ENCODE measurements at regions not wholly inside any gene's neighbourhood (a gene's known extent, or its start where the extent isn't known, plus 50 kb on each side); places are given as distances from the start of the nearest gene placed in this dataset.

DNA sequence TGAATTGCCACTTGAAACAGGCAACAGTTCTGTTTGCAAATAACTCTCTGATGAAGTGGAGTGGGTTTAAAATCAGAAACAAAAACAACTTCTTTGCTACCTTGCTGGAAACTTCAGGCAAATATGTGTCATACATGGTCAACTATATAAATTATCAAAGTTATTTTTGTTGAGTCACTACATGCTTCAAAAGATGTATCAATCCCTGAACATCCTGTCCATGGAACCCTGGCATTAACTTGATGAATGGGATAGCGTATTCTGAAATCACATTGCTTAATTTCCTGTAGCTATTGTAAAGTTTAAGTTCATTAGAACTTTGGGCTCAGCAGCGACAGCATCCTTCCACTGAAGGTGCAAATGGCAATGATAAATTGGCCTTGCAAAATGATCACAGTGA lies 213.6 kb upstream of the MAF start:
- no peaks in the 10 kb centered on the region for H3K27me3 ChIP-seq (replicated peaks; ENCODE audit: insufficient read depth, low read depth, low read length, poor library complexity)
- POLR2A ChIA-PET (ENCODE audit: low non-redundant PET) = no interaction called here
- intact Hi-C loops (cut with micrococcal nuclease; ENCODE audit: unreplicated experiment) = no loop called here
- H3K27ac ChIP-seq (ENCODE audit: low read depth, low read length, poor library complexity, severe bottlenecking) = no peak overlapping the region
- no peaks in the 10 kb centered on the region for H3K36me3 ChIP-seq (ENCODE audit: insufficient read depth, low read length, poor library complexity, severe bottlenecking)
- BruUV-seq (replicated peaks) = no TSS peak
- no peak for TF ChIP-seq CTCF (conservative IDR thresholded peaks at IDR 0.05; ENCODE audit: low read depth, low read length)
- TF ChIP-seq EZH2 (IDR thresholded peaks at IDR 0.05; ENCODE audit: borderline replicate concordance, low read depth, low read length, poor library complexity, severe bottlenecking) = no peak
- CTCF ChIA-PET = no interaction called here
- DNase-seq (ENCODE audit: low spot score) = no peak
- H3K9me3 ChIP-seq (ENCODE audit: low read depth, low read length, poor library complexity, severe bottlenecking) = peaks cover 5% of the 10 kb centered on the region
- no peaks in the 10 kb centered on the region for H3K4me1 ChIP-seq (ENCODE audit: insufficient read depth, low read length, poor library complexity, severe bottlenecking)
- H3K4me3 ChIP-seq (ENCODE audit: low read depth, low read length, poor library complexity, severe bottlenecking) = no peak overlapping the region

DNA sequence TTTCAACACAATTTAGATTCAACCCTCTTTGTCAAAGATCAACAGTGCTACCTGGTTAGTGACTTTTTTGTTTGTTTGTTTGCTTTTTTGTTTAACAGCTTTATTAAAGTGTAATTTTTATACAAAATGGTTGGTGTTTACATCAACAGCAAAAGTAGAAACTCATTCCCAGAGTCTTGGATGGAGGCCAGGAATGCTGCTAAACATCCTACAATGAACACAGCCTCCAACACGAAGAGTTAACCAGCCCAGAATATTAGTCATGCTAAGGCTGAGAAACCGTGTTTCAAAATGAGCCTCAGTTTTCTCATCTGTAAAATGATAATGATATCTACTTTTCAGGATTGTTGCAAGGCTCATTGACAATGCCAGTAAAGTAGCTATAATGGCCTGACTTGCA lies 211.0 kb upstream of the MAF start:
- CTCF ChIA-PET = no interaction called here
- DNase-seq (ENCODE audit: low spot score) = no peak
- Histone ChIP-seq H3K36me3 (ENCODE audit: insufficient read depth, low read length, poor library complexity, severe bottlenecking) (no peaks in the 10 kb centered on the region), H3K27ac (ENCODE audit: low read depth, low read length, poor library complexity, severe bottlenecking) (no peak overlapping the region), H3K9me3 (ENCODE audit: low read depth, low read length, poor library complexity, severe bottlenecking) (peaks cover 5% of the 10 kb centered on the region), H3K4me1 (ENCODE audit: insufficient read depth, low read length, poor library complexity, severe bottlenecking) (no peaks in the 10 kb centered on the region), H3K27me3 (replicated peaks; ENCODE audit: insufficient read depth, low read depth, low read length, poor library complexity) (no peaks in the 10 kb centered on the region), H3K4me3 (ENCODE audit: low read depth, low read length, poor library complexity, severe bottlenecking) (no peak overlapping the region)
- POLR2A ChIA-PET (ENCODE audit: low non-redundant PET) = no interaction called here
- TF ChIP-seq CTCF (conservative IDR thresholded peaks at IDR 0.05; ENCODE audit: low read depth, low read length) = no peak
- no peak for TF ChIP-seq EZH2 (IDR thresholded peaks at IDR 0.05; ENCODE audit: borderline replicate concordance, low read depth, low read length, poor library complexity, severe bottlenecking)
- BruUV-seq (replicated peaks) = no TSS peak
- intact Hi-C loops (cut with micrococcal nuclease; ENCODE audit: unreplicated experiment) = no loop called here

GRCh38 chr16:79810449-79811189 lies 210.1 kb upstream of the MAF start:
- TF ChIP-seq CTCF (conservative IDR thresholded peaks at IDR 0.05; ENCODE audit: low read depth, low read length) (no peak), EZH2 (IDR thresholded peaks at IDR 0.05; ENCODE audit: borderline replicate concordance, low read depth, low read length, poor library complexity, severe bottlenecking) (no peak)
- ChIA-PET CTCF (no interaction called here), POLR2A (ENCODE audit: low non-redundant PET) (no interaction called here)
- no peak overlapping the region for H3K4me3 ChIP-seq (ENCODE audit: low read depth, low read length, poor library complexity, severe bottlenecking)
- no peak for DNase-seq (ENCODE audit: low spot score)
- peaks cover 5% of the 10 kb centered on the region for H3K9me3 ChIP-seq (ENCODE audit: low read depth, low read length, poor library complexity, severe bottlenecking)
- H3K36me3 ChIP-seq (ENCODE audit: insufficient read depth, low read length, poor library complexity, severe bottlenecking) = no peaks in the 10 kb centered on the region
- BruUV-seq (replicated peaks) = no TSS peak
- H3K4me1 ChIP-seq (ENCODE audit: insufficient read depth, low read length, poor library complexity, severe bottlenecking) = no peaks in the 10 kb centered on the region
- H3K27me3 ChIP-seq (replicated peaks; ENCODE audit: insufficient read depth, low read depth, low read length, poor library complexity) = no peaks in the 10 kb centered on the region
- no peak overlapping the region for H3K27ac ChIP-seq (ENCODE audit: low read depth, low read length, poor library complexity, severe bottlenecking)
- intact Hi-C loops (cut with micrococcal nuclease; ENCODE audit: unreplicated experiment) = no loop called here
